ENCODE measurements at regions not wholly inside any gene's neighbourhood (a gene's known extent, or its start where the extent isn't known, plus 50 kb on each side); places are given as distances from the start of the nearest gene placed in this dataset.
"Not testable (repeated sequence)": the region's sequence is repeated elsewhere in the genome, so short reads cannot be mapped to it uniquely, and the experiment has no call there.

GRCh38 chr22:11611876-11612275 is 3916.1 kb upstream of the OR11H1 start:
- not testable (repeated sequence) for DNase-seq (ENCODE audit: low read depth in 2 of 2); H3K4me3 ChIP-seq (replicated peaks in 1 of 4; ENCODE audit: control extremely low read depth in 1 of 4, insufficient read depth in 1 of 4, low read depth in 3 of 4, low read length in 4 of 4); H3K27me3 ChIP-seq (ENCODE audit: control insufficient read depth, insufficient read depth, low read length); H3K36me3 ChIP-seq (ENCODE audit: control insufficient read depth, insufficient read depth, low read length); H3K4me1 ChIP-seq (ENCODE audit: control insufficient read depth, extremely low read depth, insufficient read depth, low read length); H3K27ac ChIP-seq (ENCODE audit: insufficient read depth, low read length); H3K9me3 ChIP-seq (ENCODE audit: control insufficient read depth, insufficient read depth, low read depth, low read length); H3K79me2 ChIP-seq (ENCODE audit: control insufficient read depth, insufficient read depth, low read length); H2AFZ ChIP-seq (ENCODE audit: low read length); H3K4me2 ChIP-seq (ENCODE audit: extremely low read depth, insufficient read depth, low read length); H4K20me1 ChIP-seq (ENCODE audit: control insufficient read depth, extremely low read depth, insufficient read depth, low read length); H3K9ac ChIP-seq (ENCODE audit: insufficient read depth, low read length)

DNA sequence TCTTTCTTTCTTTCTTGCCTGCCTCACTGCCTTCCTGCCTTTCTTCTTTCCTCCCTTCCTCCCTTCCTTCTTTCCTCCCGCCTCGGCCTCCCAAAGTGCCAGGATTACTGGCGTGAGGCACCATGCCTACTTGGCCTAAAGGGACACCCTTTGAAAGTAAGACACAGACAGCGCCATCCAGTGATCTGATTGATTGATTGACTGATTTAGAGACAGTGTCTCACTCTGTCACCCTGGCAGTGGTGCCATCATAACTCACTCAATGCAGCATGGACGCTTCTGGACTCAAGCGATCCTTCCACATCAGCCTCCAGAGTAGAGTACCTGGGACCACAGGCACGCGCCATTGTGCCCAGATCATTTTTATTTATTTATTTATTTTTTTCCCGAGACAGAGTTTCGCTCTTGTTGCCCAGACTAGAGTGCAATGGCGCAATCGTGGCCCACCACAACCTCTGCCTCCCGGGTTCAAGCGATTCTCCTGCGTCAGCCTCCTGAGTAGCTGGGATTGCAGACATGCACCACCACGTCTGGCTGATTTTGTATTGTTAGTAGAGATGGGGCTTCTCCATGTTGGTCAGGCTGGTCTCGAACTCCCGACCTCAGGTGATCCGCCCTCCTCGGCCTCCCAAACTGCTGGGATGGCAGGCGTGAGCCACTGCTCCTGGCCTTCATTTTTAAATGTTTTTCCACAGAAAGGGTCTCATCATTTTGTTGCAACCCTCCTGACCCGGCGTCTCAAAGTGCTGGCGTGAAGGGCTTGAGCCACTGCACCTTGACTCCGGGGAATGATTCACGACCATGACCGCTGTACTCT is 3914.7 kb upstream of the OR11H1 start:
- H4K20me1 ChIP-seq (ENCODE audit: control insufficient read depth, extremely low read depth, insufficient read depth, low read length); H3K4me2 ChIP-seq (ENCODE audit: extremely low read depth, insufficient read depth, low read length); H3K36me3 ChIP-seq (ENCODE audit: control insufficient read depth, insufficient read depth, low read length); H3K4me1 ChIP-seq (ENCODE audit: control insufficient read depth, extremely low read depth, insufficient read depth, low read length); H3K9ac ChIP-seq (ENCODE audit: insufficient read depth, low read length); H3K27ac ChIP-seq (ENCODE audit: insufficient read depth, low read length); DNase-seq (ENCODE audit: low read depth in 2 of 2); H3K4me3 ChIP-seq (replicated peaks in 1 of 4; ENCODE audit: control extremely low read depth in 1 of 4, insufficient read depth in 1 of 4, low read depth in 3 of 4, low read length in 4 of 4); H3K79me2 ChIP-seq (ENCODE audit: control insufficient read depth, insufficient read depth, low read length); H3K9me3 ChIP-seq (ENCODE audit: control insufficient read depth, insufficient read depth, low read depth, low read length); H2AFZ ChIP-seq (ENCODE audit: low read length); H3K27me3 ChIP-seq (ENCODE audit: control insufficient read depth, insufficient read depth, low read length): not testable (repeated sequence)

DNA sequence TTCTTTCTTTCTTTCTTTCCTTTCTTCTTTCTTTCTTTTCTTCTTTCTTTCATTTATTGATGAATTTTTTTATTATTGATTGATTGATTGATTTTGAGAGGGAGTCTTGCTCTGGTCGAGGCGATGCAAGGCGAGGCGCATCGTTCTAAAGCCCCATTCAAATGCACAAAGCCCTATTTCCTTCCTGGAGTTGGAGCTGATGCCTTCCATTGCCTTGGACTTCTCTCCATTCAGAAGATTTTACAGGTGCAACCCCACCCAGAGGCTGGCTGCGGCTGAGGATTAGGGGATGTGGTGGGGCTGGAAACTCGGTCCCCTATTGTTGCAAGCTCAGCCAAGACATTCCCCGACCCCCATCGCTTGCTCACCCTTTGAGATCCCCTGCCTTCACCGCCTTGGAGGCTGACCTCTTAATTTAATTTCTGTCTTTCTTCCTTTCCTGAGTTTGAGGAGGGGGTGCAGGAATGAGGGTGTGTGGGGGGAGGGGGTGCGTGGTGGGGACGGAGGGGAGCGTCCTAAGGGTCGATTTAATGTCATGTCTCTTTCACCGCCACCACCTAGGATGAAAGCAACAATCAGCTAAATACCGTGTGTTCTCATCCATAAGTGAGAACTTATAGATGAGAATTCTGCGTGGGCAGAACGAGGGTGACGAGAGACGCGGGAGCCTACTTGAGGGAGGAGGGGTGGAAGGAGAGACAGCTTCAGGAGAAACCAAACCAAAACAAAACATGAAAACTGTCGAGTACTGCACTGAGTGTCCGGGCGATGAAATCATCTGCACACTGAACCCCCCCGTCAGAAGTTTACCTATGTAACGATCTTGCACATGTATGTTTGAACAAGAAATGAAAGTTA is 3913.9 kb upstream of the OR11H1 start:
- no peaks in the 10 kb centered on the region for H3K4me1 ChIP-seq (ENCODE audit: control insufficient read depth, extremely low read depth, insufficient read depth, low read length)
- H4K20me1 ChIP-seq (ENCODE audit: control insufficient read depth, extremely low read depth, insufficient read depth, low read length) = no peaks in the 10 kb centered on the region
- H3K4me3 ChIP-seq (replicated peaks in 1 of 4; ENCODE audit: control extremely low read depth in 1 of 4, insufficient read depth in 1 of 4, low read depth in 3 of 4, low read length in 4 of 4) = no peak overlapping the region
- H2AFZ ChIP-seq (ENCODE audit: low read length) = no peak overlapping the region
- H3K79me2 ChIP-seq (ENCODE audit: control insufficient read depth, insufficient read depth, low read length) = no peaks in the 10 kb centered on the region
- DNase-seq (ENCODE audit: low read depth in 2 of 2) = no peak
- no peak overlapping the region for H3K4me2 ChIP-seq (ENCODE audit: extremely low read depth, insufficient read depth, low read length)
- no peaks in the 10 kb centered on the region for H3K36me3 ChIP-seq (ENCODE audit: control insufficient read depth, insufficient read depth, low read length)
- no peaks in the 10 kb centered on the region for H3K9me3 ChIP-seq (ENCODE audit: control insufficient read depth, insufficient read depth, low read depth, low read length)
- H3K27me3 ChIP-seq (ENCODE audit: control insufficient read depth, insufficient read depth, low read length) = no peaks in the 10 kb centered on the region
- TF ChIP-seq EZH2 (IDR thresholded peaks at IDR 0.05; ENCODE audit: low read length, missing control alignments) = no peak
- TF ChIP-seq, protein P1, sequence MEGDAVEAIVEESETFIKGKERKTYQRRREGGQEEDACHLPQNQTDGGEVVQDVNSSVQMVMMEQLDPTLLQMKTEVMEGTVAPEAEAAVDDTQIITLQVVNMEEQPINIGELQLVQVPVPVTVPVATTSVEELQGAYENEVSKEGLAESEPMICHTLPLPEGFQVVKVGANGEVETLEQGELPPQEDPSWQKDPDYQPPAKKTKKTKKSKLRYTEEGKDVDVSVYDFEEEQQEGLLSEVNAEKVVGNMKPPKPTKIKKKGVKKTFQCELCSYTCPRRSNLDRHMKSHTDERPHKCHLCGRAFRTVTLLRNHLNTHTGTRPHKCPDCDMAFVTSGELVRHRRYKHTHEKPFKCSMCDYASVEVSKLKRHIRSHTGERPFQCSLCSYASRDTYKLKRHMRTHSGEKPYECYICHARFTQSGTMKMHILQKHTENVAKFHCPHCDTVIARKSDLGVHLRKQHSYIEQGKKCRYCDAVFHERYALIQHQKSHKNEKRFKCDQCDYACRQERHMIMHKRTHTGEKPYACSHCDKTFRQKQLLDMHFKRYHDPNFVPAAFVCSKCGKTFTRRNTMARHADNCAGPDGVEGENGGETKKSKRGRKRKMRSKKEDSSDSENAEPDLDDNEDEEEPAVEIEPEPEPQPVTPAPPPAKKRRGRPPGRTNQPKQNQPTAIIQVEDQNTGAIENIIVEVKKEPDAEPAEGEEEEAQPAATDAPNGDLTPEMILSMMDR (conservative IDR thresholded peaks at IDR 0.05 in 1 of 2, IDR thresholded peaks at IDR 0.05 in 1 of 2; ENCODE audit: low read depth in 1 of 2, low read length in 2 of 2) = no peak
- no peak overlapping the region for H3K27ac ChIP-seq (ENCODE audit: insufficient read depth, low read length)
- no peak overlapping the region for H3K9ac ChIP-seq (ENCODE audit: insufficient read depth, low read length)

GRCh38 chr22:11614798-11615433 is 3913.1 kb upstream of the OR11H1 start:
- not testable (repeated sequence) for H3K36me3 ChIP-seq (ENCODE audit: control insufficient read depth, insufficient read depth, low read length); H3K9me3 ChIP-seq (ENCODE audit: control insufficient read depth, insufficient read depth, low read depth, low read length); DNase-seq (ENCODE audit: low read depth in 2 of 2); H3K79me2 ChIP-seq (ENCODE audit: control insufficient read depth, insufficient read depth, low read length); H3K4me3 ChIP-seq (replicated peaks in 1 of 4; ENCODE audit: control extremely low read depth in 1 of 4, insufficient read depth in 1 of 4, low read depth in 3 of 4, low read length in 4 of 4); H3K27me3 ChIP-seq (ENCODE audit: control insufficient read depth, insufficient read depth, low read length); H3K4me2 ChIP-seq (ENCODE audit: extremely low read depth, insufficient read depth, low read length); H3K4me1 ChIP-seq (ENCODE audit: control insufficient read depth, extremely low read depth, insufficient read depth, low read length); H3K9ac ChIP-seq (ENCODE audit: insufficient read depth, low read length); H4K20me1 ChIP-seq (ENCODE audit: control insufficient read depth, extremely low read depth, insufficient read depth, low read length); H2AFZ ChIP-seq (ENCODE audit: low read length); H3K27ac ChIP-seq (ENCODE audit: insufficient read depth, low read length)

Measured in fibroblast of lung (primary cell).